CD4-positive, alpha-beta T cell treated with Interleukin-10 for 1 hour (primary cell): ENCODE measurements at regions not wholly inside any gene's neighbourhood (a gene's known extent, or its start where the extent isn't known, plus 50 kb on each side); places are given as distances from the start of the nearest gene placed in this dataset.
"Not testable (repeated sequence)": the region's sequence is repeated elsewhere in the genome, so short reads cannot be mapped to it uniquely, and the experiment has no call there.

ENCODE experiments used
- DNase-seq: peaks from one replicate; pipeline ENCODE4 v3.0.0-alpha.2; 2020

DNA sequence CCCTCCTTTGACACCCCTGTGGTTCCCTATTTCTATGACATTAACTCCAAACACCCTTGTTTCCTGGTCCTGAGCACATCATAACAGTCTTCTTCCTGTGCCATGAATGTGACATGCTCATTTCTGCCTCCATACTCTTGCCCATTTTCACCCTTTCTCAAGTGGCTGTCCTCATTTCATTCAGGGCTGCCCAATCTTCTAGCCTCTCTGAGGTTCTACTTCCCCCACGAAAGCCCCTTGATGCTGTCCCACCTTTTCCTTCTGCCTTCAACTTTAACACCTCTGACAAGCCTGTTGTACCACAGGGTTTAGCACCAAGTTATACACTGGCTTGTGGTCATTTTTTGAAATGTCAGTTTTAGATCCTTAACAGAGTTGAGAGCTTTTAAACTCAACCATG is 136.2 kb upstream of the BOD1L1 start:
- no peak for DNase-seq

GRCh38 chr4:13765539-13765938 is 138.0 kb upstream of the BOD1L1 start:
- no peak for DNase-seq

GRCh38 chr4:13766761-13767540 is 139.4 kb upstream of the BOD1L1 start:
- no peak for DNase-seq

DNA sequence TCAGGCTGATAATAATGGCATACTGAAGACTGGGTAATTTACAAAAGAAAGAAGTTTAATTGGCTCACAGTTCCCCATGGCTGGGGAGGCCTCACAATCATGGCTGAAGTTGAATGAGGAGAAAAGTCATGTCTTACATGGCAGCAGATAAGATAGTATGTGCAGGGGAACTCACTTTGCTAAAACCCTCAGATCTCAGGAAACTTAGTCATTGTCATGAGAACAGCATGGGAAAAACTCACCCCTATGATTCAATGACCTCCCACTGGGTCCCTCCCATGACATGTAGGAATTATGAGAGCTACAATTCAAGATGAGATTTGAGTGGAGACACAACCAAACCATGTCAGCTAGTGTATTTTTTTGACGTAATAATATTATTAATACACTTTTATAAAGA is 149.8 kb upstream of the BOD1L1 start:
- DNase-seq, result no peak

DNA sequence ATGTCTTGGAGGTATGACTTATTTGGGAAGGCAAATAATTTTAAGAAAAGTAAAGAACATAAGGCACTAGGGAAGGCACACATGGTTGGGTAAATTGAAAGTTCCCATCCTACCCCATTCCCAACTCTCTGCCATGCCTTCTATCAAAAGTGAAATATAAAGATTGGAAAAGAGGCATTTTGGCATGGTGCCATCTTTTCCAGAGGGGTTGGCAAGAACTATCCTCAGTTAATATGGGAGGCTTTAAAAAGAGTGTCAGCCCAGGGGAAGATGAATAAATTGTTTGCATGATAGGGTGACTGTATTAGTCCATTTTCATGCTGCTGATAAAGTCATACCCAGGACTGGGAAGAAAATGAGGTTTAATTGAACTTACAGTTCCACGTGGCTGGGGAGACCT is 150.8 kb upstream of the BOD1L1 start:
- DNase-seq, result no peak

DNA sequence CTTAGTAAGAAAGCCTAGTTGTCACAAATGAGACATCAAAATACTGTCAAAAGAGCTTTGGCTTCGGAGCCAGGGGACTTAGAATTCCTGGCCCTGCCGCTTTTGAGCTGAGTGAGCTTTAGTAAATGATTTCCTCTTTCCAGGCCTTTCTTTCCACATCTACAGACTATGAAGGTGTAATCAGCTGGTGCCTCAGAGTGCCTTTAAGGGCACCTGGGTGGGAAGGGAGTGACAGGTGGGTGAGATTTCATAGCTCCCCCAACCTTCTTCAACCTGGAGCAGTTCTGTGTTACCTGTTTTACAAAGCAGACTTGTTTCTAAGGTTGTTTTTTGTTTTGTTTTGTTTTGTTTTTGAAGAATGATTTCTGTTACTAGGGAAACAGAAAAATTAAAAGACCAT is 154.7 kb upstream of the BOD1L1 start:
- DNase-seq, result no peak

GRCh38 chr4:13783800-13784411 is 156.4 kb upstream of the BOD1L1 start:
- no peak for DNase-seq

DNA sequence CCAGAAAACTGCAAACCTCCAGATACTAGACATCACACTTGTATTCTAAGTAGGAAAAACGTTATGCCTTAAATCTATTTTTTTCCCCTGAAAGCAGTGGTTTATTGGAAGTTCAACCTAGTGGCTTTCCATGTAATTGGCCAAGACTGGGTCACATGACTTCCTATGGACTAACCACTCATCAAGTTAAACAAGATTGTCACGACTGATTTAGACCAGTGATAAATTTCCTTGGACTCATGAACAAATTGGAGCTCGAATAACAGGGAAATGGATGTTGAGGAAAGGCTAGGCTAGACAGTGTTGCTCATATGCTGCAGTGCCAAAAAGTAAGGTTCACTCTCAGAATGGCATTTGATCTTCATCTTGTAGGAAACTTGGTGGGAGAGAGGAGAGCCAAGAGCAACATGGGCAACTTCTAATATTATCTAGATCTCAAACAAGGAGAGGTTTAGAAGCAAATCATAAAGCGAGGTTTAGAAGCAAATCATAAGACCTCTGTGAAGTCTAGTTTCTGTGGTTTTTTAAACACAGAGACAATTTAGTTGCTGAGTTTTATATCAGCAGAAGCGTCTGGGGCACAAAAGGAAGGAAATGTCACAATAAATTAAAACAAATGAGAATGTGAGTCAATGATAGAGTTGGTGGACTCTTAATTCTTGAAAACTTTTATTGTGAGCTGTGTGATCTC is 165.6 kb upstream of the BOD1L1 start:
- no peak for DNase-seq

GRCh38 chr4:13794819-13795565 is 167.5 kb upstream of the BOD1L1 start:
- no peak for DNase-seq

DNA sequence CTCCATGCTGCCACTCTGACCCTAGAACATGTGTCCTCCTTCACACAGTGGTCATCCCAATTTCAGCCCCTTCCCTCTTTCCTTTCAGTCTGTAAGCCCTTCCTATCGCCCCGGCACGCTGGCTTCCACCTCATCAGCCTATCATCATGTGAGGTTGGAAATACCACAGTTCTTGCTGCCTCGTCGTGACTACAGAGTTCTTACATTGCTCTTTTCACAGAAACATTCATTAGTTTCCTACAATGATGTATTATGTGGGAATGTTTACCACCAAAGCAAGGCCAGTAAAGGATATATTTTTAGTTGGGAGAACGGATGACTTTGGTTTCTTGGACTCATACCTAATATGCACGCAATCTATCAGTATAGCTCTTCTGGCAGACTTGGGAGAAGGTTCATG is 169.5 kb upstream of the BOD1L1 start:
- no peak for DNase-seq

DNA sequence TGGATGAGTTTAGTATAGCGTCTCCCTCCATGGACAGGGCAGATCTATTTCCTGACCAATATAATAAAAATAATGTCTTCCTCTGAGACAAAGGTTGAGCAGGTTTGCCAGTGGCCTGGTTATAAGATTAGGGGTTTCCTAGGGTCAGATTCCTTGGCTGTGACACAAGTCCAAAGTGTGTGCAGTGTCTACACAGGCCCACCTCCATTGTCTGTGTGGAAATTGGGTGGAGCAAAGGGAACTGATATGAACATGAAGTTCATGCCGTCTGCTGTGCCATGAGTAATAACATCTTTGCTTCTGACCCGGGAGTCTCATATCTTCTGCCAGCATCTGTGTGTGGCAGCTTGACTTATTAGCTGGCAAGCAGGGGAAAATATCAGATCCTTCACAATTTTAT is 187.7 kb upstream of the BOD1L1 start:
- no peak for DNase-seq

- DNase-seq, result no peak
These were observed 188.9 kb upstream of the BOD1L1 start for GRCh38 chr4:13816472-13816871.

DNA sequence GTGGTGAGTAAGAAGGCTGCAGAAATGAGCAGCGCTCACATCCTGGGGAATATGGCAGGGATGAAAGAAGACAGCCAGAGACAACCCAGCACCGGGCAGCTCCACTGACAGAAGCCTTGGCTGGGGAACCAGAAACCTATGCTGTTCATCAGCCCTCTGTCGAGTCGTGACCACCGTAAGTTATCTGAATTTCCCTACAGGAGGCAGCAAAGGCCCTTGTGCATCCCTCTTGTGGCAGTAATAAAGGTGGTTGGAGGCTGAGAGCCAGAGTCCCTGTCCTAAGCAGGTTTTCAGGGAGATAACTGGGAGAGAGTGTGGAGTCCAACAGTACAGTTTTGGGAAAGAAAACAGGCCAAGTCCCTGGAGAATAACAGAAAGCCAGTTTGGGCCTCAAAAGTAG is 194.0 kb upstream of the BOD1L1 start:
- DNase-seq, result no peak

DNA sequence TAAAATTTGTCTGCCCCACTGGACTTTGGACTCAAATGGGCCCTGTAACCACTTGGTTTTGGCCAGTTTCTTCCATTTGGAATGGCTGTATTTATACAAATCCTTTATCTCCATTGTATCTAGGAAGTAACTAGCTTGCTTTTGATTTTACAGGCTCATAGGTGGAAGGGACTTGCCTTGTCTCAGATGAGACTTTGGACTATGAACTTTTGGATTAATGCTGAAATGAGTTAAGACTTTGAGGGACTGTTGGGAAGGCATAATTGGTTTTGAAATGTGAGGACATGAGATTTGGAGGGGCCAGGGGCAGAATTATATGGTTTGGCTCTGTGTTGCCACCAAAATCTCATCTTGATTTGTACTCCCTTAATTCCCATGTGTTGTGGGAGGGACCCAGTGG is 198.3 kb upstream of the BOD1L1 start:
- not testable (repeated sequence) for DNase-seq

- DNase-seq, result no peak
These were observed 201.9 kb upstream of the BOD1L1 start for GRCh38 chr4:13829457-13829856.

DNA sequence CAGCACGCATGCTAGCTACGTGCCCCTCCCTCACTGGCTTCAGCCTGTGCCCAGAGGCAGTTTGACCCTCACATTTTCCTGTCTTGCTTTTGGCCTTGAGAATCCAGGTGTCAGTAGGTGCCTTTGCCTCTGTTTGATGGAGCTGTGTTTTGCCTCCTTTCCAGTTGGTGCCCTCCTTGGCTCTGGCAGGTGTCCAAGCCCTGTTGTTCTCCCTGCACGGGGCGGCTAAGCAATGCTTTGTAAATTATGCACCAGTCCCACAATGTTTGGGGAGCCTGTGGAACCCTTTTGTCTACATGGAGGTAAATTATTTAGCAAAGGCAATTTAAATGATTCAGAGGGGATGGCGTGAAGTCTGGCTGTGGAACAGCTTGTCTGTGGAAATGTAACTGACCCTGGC is 202.9 kb upstream of the BOD1L1 start:
- no peak for DNase-seq

GRCh38 chr4:13833171-13833804 is 205.8 kb upstream of the BOD1L1 start:
- DNase-seq, result no peak

GRCh38 chr4:13836946-13837912 is 209.7 kb upstream of the BOD1L1 start:
- DNase-seq, result no peak

GRCh38 chr4:13840502-13841190 is 213.1 kb upstream of the BOD1L1 start:
- DNase-seq, result no peak

DNA sequence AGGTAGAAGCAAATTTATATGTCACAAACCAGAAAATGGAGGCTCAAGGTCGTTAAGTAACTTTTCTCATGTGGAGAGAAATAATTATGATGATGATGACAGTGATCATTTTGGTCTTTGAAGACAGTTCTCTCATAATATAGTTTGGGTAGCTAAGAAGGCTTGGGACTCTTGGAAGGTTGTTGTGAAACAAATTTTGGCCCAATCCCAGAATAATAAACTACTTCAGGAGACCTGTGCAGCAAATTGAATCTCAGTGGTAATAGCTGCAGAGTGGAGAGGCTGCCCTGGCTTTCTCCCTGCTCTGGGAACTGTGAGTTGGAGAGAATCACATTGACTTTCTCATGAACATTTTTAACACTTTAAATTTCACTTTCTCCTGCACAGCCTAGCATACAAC is 217.2 kb upstream of the BOD1L1 start:
- DNase-seq, result no peak

- no peak for DNase-seq
These were observed 222.3 kb upstream of the BOD1L1 start for GRCh38 chr4:13849778-13850177.
